PC-9 (cell line): ENCODE measurements at regions not wholly inside any gene's neighbourhood (a gene's known extent, or its start where the extent isn't known, plus 50 kb on each side); places are given as distances from the start of the nearest gene placed in this dataset.

Experiments
- BruUV-seq: library from RNA; stranded (reverse); fragments of 400-500 nt; replicated peaks from 2 replicates; lab custom pipeline; 2021; lab: Mats Ljungman, UMichigan
- CTCF ChIA-PET: fragments of 300-600 bp; sonication (Branson Sonifier 250); formaldehyde crosslinking; loops from one replicate; lab custom pipeline; 2022; ENCODE audit warnings: antibody characterized with exemption; lab: Charles Lee
- POLR2A ChIA-PET: fragments of 300-600 bp; sonication (Branson Sonifier 250); formaldehyde crosslinking; loops from one replicate; lab custom pipeline; 2022; ENCODE audit warnings: antibody characterized with exemption; ENCODE audit not compliant: unreplicated experiment; lab: Charles Lee
- DNase-seq, 2 experiments: peaks; one replicate each; pipeline versions ENCODE4 v3.0.0 to v3.0.0-alpha.2; 2015 to 2022; ENCODE audit warnings: mixed read lengths in 1 of 2
- H2AFZ ChIP-seq: fragments of 200-600 bp; sonication (generic); 2 replicates; pipeline ENCODE4 v1.8.1; 2017; ENCODE audit warnings: antibody characterized with exemption
- H3F3A ChIP-seq: fragments of 200-600 bp; sonication (generic); 2 replicates; pipeline ENCODE4 v1.8.1; 2017; ENCODE audit warnings: antibody characterized with exemption, mild to moderate bottlenecking, low read depth; ENCODE audit not compliant: insufficient read depth
- H3K27ac ChIP-seq: fragments of 200-600 bp; sonication (generic); 2 replicates; pipeline ENCODE4 v1.6.1; 2016; ENCODE audit warnings: mixed run types
- H3K27me3 ChIP-seq: fragments of 200-600 bp; sonication (generic); 2 replicates; pipeline ENCODE4 v1.6.1; 2016; ENCODE audit warnings: low read depth, mixed run types; ENCODE audit not compliant: insufficient read depth
- H3K36me3 ChIP-seq: fragments of 200-600 bp; sonication (generic); 2 replicates; pipeline ENCODE4 v1.6.1; 2016; ENCODE audit warnings: low read depth, mixed run types
- H3K4me1 ChIP-seq: fragments of 200-600 bp; sonication (generic); replicated peaks from 2 replicates; pipeline ENCODE4 v1.6.1; 2016; ENCODE audit warnings: mixed run types; ENCODE audit not compliant: insufficient read depth
- H3K4me2 ChIP-seq: fragments of 200-600 bp; sonication (generic); 2 replicates; pipeline ENCODE4 v1.6.1; 2017; ENCODE audit warnings: mixed run types
- H3K4me3 ChIP-seq: fragments of 200-600 bp; sonication (generic); 2 replicates; pipeline ENCODE4 v1.6.1; 2016; ENCODE audit warnings: mixed run types
- H3K79me2 ChIP-seq: fragments of 200-600 bp; sonication (generic); 2 replicates; pipeline ENCODE4 v1.6.1; 2017; ENCODE audit warnings: low read depth, mixed run types
- H3K9me2 ChIP-seq: fragments of 200-600 bp; sonication (generic); 2 replicates; pipeline ENCODE4 v1.8.1; 2017; ENCODE audit warnings: mild to moderate bottlenecking; ENCODE audit not compliant: insufficient read depth
- H3K9me3 ChIP-seq: fragments of 200-600 bp; sonication (generic); 2 replicates; pipeline ENCODE4 v1.8.1; 2016; ENCODE audit warnings: low read depth; ENCODE audit not compliant: insufficient read depth
- H4K20me1 ChIP-seq: fragments of 200-600 bp; sonication (generic); 2 replicates; pipeline ENCODE4 v1.8.1; 2017; ENCODE audit not compliant: insufficient read depth
- CTCF ChIP-seq: fragments of 200-600 bp; sonication (generic); conservative IDR thresholded peaks from 2 replicates; pipeline ENCODE4 v1.6.1; 2017; ENCODE audit warnings: mixed run types, antibody characterized with exemption, mild to moderate bottlenecking, moderate library complexity
- EZH2 ChIP-seq: fragments of 200-600 bp; sonication (generic); IDR thresholded peaks from 2 replicates; pipeline ENCODE4 v1.8.0; 2017; ENCODE audit warnings: antibody characterized with exemption, low read depth
- intact Hi-C: fragments of 100-400 bp; cut with micrococcal nuclease; formaldehyde crosslinking; loops from one replicate; pipeline ENCODE4 v1.10.0; 2022; ENCODE audit not compliant: unreplicated experiment

- ChIA-PET POLR2A (interaction anchor here (0.7 kb wide), 1 partner anchor 118 kb away, joined by 4 read pairs; no protein-coding TSS in a partner anchor), CTCF (no interaction called here)
- no peaks in the 10 kb centered on the region for H3K27me3 ChIP-seq
- no peaks in the 10 kb centered on the region for H3K79me2 ChIP-seq
- H3K27ac ChIP-seq = peak overlapping the region; percentile 91
- H3K4me2 ChIP-seq = peak overlapping the region; percentile 51
- H3F3A ChIP-seq = peaks cover 29% of the 10 kb centered on the region
- no peak overlapping the region for H3K4me3 ChIP-seq
- no peaks in the 10 kb centered on the region for H4K20me1 ChIP-seq
- no peak for TF ChIP-seq EZH2
- no peak for TF ChIP-seq CTCF
- peaks cover 6% of the 10 kb centered on the region; the same call in 1 of the 2 replicates for H3K9me3 ChIP-seq
- no TSS peak for BruUV-seq
- no peaks in the 10 kb centered on the region for H3K9me2 ChIP-seq
- DNase-seq = no peak
- H3K36me3 ChIP-seq = no peaks in the 10 kb centered on the region
- intact Hi-C loops = no loop called here
- peaks cover 68% of the 10 kb centered on the region for H3K4me1 ChIP-seq
- H2AFZ ChIP-seq = peak overlapping the region; percentile 20; the same call in 1 of the 2 replicates
Observed at GRCh38 chr1:147834181-147834580, 68.4 kb upstream of the GJA8 start.

- no peaks in the 10 kb centered on the region for H4K20me1 ChIP-seq
- H3K27me3 ChIP-seq = no peaks in the 10 kb centered on the region
- no peak overlapping the region for H3K4me3 ChIP-seq
- no peak overlapping the region for H2AFZ ChIP-seq
- H3K9me2 ChIP-seq = no peaks in the 10 kb centered on the region
- DNase-seq = peak in 1 of 2 experiments; percentile 54
- ChIA-PET CTCF (no interaction called here), POLR2A (interaction anchor here (0.6 to 0.7 kb wide), 4 partner anchors 49 to 194 kb away, joined by 3 to 4 read pairs (median 3); no protein-coding TSS in a partner anchor)
- peaks cover 6% of the 10 kb centered on the region; the same call in 1 of the 2 replicates for H3K9me3 ChIP-seq
- peaks cover 29% of the 10 kb centered on the region for H3F3A ChIP-seq
- peak overlapping the region; percentile 51 for H3K4me2 ChIP-seq
- TF ChIP-seq CTCF (no peak), EZH2 (no peak)
- no TSS peak for BruUV-seq
- peaks cover 68% of the 10 kb centered on the region for H3K4me1 ChIP-seq
- H3K27ac ChIP-seq = peak overlapping the region; percentile 91
- intact Hi-C loops = no loop called here
- H3K79me2 ChIP-seq = no peaks in the 10 kb centered on the region
- no peaks in the 10 kb centered on the region for H3K36me3 ChIP-seq
Observed at GRCh38 chr1:147834810-147835209, 67.8 kb upstream of the GJA8 start.

- Histone ChIP-seq H4K20me1 (no peaks in the 10 kb centered on the region), H3K27ac (peak overlapping the region; percentile 91), H3K4me1 (peaks cover 65% of the 10 kb centered on the region), H2AFZ (no peak overlapping the region), H3K36me3 (no peaks in the 10 kb centered on the region), H3K9me3 (no peaks in the 10 kb centered on the region), H3K79me2 (no peaks in the 10 kb centered on the region), H3K4me2 (peak overlapping the region; percentile 33), H3K4me3 (no peak overlapping the region), H3K27me3 (no peaks in the 10 kb centered on the region), H3K9me2 (no peaks in the 10 kb centered on the region), H3F3A (peaks cover 29% of the 10 kb centered on the region)
- BruUV-seq = no TSS peak
- peak in 1 of 2 experiments; percentile 37 for DNase-seq
- CTCF ChIA-PET = no interaction called here
- POLR2A ChIA-PET = interaction anchor here (0.5 to 0.7 kb wide), 4 partner anchors 14 to 246 kb away, joined by 4 to 14 read pairs (median 6); no protein-coding TSS in a partner anchor
- TF ChIP-seq CTCF (no peak), EZH2 (no peak)
- intact Hi-C loops = loop anchor here (1.0 kb wide), 1 partner anchor 80 kb away; no protein-coding TSS in a partner anchor
Observed at GRCh38 chr1:147837129-147837963, 65.2 kb upstream of the GJA8 start.
